ENCODE measurements at regions not wholly inside any gene's neighbourhood (a gene's known extent, or its start where the extent isn't known, plus 50 kb on each side); places are given as distances from the start of the nearest gene placed in this dataset.

DNA sequence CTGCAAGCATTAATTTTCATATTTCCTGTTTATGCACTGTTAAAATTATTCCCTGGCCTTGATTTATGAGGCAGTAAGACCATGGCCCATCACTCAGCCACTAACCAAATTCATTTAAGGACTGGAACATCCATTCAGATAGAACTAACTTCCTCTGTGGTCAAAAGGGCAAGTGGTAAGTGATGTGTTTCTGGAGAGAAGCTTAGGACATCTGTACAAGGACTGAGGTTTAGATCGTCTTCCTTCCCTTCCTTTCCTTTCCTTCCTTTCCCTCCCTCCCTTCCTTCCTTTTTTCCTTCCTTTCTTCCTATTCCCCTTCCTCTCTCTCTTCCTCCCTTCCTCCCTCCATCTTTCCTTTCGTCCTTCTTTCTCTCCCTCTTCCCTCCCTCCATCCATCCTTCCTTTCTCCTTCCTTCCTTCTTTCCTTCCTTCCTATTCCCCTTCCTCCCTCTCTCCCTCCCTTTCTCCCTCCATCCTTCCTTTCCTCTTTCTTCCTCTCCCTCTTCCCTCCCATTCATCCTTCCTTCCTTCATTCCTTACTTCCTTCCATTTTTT lies 1019.4 kb downstream of the TYW1 start:
- WGBS (ENCODE audit: insufficient coverage, low coverage, low lambda C conversion rate, missing lambda C conversion rate), result 10% methylated on average over 2 of the region's 2 CpGs
- Histone ChIP-seq H3K27me3 (no peaks in the 10 kb centered on the region), H3K4me3 (no peak overlapping the region), H3K4me1 (no peaks in the 10 kb centered on the region), H3K36me3 (no peaks in the 10 kb centered on the region), H3K9me3 (no peaks in the 10 kb centered on the region), H3K27ac (no peak overlapping the region)
- DNase-seq (no peak), ATAC-seq (no peak)
- intact Hi-C loops (cut with DNase I), result no loop called here
- TF ChIP-seq CTCF (IDR thresholded peaks at IDR 0.05), result no peak
- TF ChIP-seq POLR2A (IDR thresholded peaks at IDR 0.05), result no peak

DNA sequence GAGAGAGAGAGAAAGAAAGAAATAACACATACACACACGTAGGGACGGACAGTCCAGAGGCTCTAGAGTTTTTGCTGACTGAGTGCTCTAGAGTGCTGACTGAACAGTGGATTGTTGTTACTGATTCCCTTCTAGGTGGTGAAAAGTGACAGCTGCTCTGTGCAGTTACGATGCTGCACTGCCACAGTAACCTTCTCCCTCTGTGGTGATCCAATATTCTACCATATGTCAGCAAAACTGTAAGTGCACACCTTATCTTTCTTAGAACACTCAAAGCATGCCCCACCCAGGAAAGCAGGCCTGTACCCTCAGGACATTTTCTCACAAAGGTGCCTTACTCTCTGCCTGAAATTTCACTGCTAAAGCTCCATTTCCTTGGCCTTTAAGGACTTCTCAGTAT lies 1023.5 kb downstream of the TYW1 start:
- ATAC-seq (no peak), DNase-seq (no peak)
- 92% methylated on average over 2 of the region's 3 CpGs for WGBS (ENCODE audit: insufficient coverage, low coverage, low lambda C conversion rate, missing lambda C conversion rate)
- intact Hi-C loops (cut with DNase I), result no loop called here
- Histone ChIP-seq H3K4me1 (no peaks in the 10 kb centered on the region), H3K9me3 (no peaks in the 10 kb centered on the region), H3K27ac (no peak overlapping the region), H3K4me3 (no peak overlapping the region), H3K36me3 (no peaks in the 10 kb centered on the region), H3K27me3 (no peaks in the 10 kb centered on the region)
- TF ChIP-seq POLR2A (IDR thresholded peaks at IDR 0.05), result no peak
- TF ChIP-seq CTCF (IDR thresholded peaks at IDR 0.05), result no peak

DNA sequence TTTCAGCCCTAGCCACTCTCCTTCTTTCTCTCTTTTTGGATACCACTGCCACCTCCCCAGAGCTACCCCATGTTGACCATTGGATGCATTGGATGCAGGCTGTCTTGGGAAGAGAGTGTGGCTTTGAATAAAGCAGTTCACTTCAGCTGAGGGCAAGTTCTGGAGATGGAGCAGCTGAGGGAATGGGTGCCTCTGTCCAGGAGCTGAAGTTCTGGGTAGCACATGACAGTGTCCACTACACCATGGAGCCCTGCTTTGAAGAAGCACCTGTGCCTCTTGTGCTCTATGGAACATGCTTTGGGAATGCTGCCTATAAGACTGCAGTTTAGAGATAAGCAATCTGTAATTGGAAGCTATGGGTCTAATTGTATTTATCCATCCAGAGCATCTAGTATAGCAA lies 1028.7 kb downstream of the TYW1 start:
- Histone ChIP-seq H3K27ac (no peak overlapping the region), H3K9me3 (no peaks in the 10 kb centered on the region), H3K4me3 (no peak overlapping the region), H3K27me3 (no peaks in the 10 kb centered on the region), H3K36me3 (no peaks in the 10 kb centered on the region), H3K4me1 (no peaks in the 10 kb centered on the region)
- no peak for DNase-seq
- no peak for ATAC-seq
- intact Hi-C loops (cut with DNase I), result no loop called here
- TF ChIP-seq CTCF (IDR thresholded peaks at IDR 0.05) (no peak), POLR2A (IDR thresholded peaks at IDR 0.05) (no peak)

- intact Hi-C loops (cut with DNase I), result no loop called here
- TF ChIP-seq CTCF (IDR thresholded peaks at IDR 0.05), result no peak
- TF ChIP-seq POLR2A (IDR thresholded peaks at IDR 0.05), result no peak
- 64% methylated on average over 3 of the region's 3 CpGs for WGBS (ENCODE audit: insufficient coverage, low coverage, low lambda C conversion rate, missing lambda C conversion rate)
- DNase-seq (no peak), ATAC-seq (no peak)
- H3K4me1 ChIP-seq, result no peaks in the 10 kb centered on the region
- no peaks in the 10 kb centered on the region for H3K9me3 ChIP-seq
- H3K27me3 ChIP-seq, result no peaks in the 10 kb centered on the region
- no peaks in the 10 kb centered on the region for H3K36me3 ChIP-seq
- no peak overlapping the region for H3K27ac ChIP-seq
- H3K4me3 ChIP-seq, result no peak overlapping the region
Measured at GRCh38 chr7:68030530-68030929, 1033.9 kb downstream of the TYW1 start.
